GM19395 (cell line): ENCODE measurements at regions not wholly inside any gene's neighbourhood (a gene's known extent, or its start where the extent isn't known, plus 50 kb on each side); places are given as distances from the start of the nearest gene placed in this dataset.

Experiments used
- ATAC-seq: cut with Tn5 transposase; IDR thresholded peaks from one replicate; pipeline ENCODE4 v1.9.1; 2021; ENCODE audit warnings: mild to moderate bottlenecking, moderate library complexity; ENCODE audit not compliant: unreplicated experiment

GRCh38 chr18:1993866-1994265, 577.4 kb downstream of the METTL4 start:
- ATAC-seq, result no peak

- ATAC-seq, result no peak
These were observed 576.8 kb downstream of the METTL4 start for GRCh38 chr18:1994471-1994870.

- ATAC-seq, result no peak
These were observed 576.2 kb downstream of the METTL4 start for GRCh38 chr18:1995041-1995612.

- no peak for ATAC-seq
These were observed 573.2 kb downstream of the METTL4 start for GRCh38 chr18:1998121-1998520.

GRCh38 chr18:1999387-1999786, 571.9 kb downstream of the METTL4 start:
- no peak for ATAC-seq

GRCh38 chr18:2002151-2002550, 569.2 kb downstream of the METTL4 start:
- ATAC-seq, result no peak

GRCh38 chr18:2002604-2003003, 568.7 kb downstream of the METTL4 start:
- no peak for ATAC-seq

- no peak for ATAC-seq
These were observed 561.2 kb downstream of the METTL4 start for GRCh38 chr18:2009942-2010697.

- no peak for ATAC-seq
These were observed 544.3 kb downstream of the METTL4 start for GRCh38 chr18:2027016-2027415.

GRCh38 chr18:2027756-2028155, 543.5 kb downstream of the METTL4 start:
- no peak for ATAC-seq

GRCh38 chr18:2028986-2029385, 542.3 kb downstream of the METTL4 start:
- ATAC-seq, result no peak

GRCh38 chr18:2030647-2031046, 540.7 kb downstream of the METTL4 start:
- ATAC-seq, result no peak

- no peak for ATAC-seq
These were observed 539.3 kb downstream of the METTL4 start for GRCh38 chr18:2032036-2032435.

- ATAC-seq, result no peak
These were observed 536.2 kb downstream of the METTL4 start for GRCh38 chr18:2035056-2035455.

GRCh38 chr18:2036086-2036485, 535.2 kb downstream of the METTL4 start:
- ATAC-seq, result no peak

- no peak for ATAC-seq
These were observed 531.0 kb downstream of the METTL4 start for GRCh38 chr18:2040279-2040678.

GRCh38 chr18:2049986-2050385, 521.3 kb downstream of the METTL4 start:
- no peak for ATAC-seq

- ATAC-seq, result no peak
These were observed 520.6 kb downstream of the METTL4 start for GRCh38 chr18:2050702-2051201.

GRCh38 chr18:2053490-2054089, 517.7 kb downstream of the METTL4 start:
- ATAC-seq, result no peak

GRCh38 chr18:2059336-2059735, 512.0 kb downstream of the METTL4 start:
- ATAC-seq, result no peak

- no peak for ATAC-seq
These were observed 511.2 kb downstream of the METTL4 start for GRCh38 chr18:2060086-2060485.

- ATAC-seq, result no peak
These were observed 500.7 kb downstream of the METTL4 start for GRCh38 chr18:2070631-2071030.
